ENCODE measurements at regions not wholly inside any gene's neighbourhood (a gene's known extent, or its start where the extent isn't known, plus 50 kb on each side); places are given as distances from the start of the nearest gene placed in this dataset.

DNA sequence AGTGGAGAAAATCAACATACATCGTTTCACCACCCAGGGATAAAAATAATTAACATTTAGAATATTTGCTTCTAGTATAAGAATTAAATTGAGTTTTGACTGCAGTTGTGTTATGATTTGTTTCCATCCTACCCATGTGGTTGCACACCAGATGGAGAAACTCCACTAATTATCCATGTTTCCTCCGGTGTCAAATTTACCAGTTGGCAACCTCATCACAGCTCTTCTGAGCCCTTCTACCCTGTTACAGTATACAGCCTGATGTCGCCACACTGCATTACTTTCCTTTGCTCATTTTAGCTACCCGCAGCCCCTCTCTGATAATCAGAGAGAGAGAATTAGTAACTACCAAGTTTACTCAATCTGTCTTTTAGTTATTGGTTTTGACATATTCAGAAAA is 411.2 kb downstream of the DTHD1 start:
- no peak for DNase-seq
- ATAC-seq: no peak
- Histone ChIP-seq H3K4me1 (no peaks in the 10 kb centered on the region), H3K9me3 (no peaks in the 10 kb centered on the region), H3K27me3 (ENCODE audit: low read depth) (no peaks in the 10 kb centered on the region), H3K4me3 (no peak overlapping the region), H3K36me3 (no peaks in the 10 kb centered on the region), H3K27ac (no peak overlapping the region)
- intact Hi-C loops (cut with DNase I): no loop called here
- TF ChIP-seq, protein P1, sequence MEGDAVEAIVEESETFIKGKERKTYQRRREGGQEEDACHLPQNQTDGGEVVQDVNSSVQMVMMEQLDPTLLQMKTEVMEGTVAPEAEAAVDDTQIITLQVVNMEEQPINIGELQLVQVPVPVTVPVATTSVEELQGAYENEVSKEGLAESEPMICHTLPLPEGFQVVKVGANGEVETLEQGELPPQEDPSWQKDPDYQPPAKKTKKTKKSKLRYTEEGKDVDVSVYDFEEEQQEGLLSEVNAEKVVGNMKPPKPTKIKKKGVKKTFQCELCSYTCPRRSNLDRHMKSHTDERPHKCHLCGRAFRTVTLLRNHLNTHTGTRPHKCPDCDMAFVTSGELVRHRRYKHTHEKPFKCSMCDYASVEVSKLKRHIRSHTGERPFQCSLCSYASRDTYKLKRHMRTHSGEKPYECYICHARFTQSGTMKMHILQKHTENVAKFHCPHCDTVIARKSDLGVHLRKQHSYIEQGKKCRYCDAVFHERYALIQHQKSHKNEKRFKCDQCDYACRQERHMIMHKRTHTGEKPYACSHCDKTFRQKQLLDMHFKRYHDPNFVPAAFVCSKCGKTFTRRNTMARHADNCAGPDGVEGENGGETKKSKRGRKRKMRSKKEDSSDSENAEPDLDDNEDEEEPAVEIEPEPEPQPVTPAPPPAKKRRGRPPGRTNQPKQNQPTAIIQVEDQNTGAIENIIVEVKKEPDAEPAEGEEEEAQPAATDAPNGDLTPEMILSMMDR (IDR thresholded peaks at IDR 0.05): no peak

DNA sequence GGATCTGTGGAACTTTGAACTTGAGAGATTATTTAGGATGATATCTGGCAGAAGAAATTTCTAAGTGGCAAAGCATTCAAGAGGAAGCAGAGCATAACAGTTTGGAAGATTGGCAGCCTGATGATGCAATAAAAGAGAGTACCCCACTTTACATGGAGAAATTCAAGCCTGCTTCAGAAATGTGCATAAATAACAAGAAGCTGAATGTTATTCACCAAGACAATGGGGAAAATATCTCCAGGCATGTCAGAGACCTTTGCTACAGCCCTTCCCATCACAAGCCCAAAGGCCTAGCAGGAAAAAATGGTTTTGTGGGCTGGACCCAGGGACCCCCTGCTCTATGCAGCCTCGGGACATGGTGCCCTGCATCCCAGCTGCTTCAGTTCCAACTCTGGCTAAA is 420.8 kb downstream of the DTHD1 start:
- H3K9me3 ChIP-seq: no peaks in the 10 kb centered on the region

DNA sequence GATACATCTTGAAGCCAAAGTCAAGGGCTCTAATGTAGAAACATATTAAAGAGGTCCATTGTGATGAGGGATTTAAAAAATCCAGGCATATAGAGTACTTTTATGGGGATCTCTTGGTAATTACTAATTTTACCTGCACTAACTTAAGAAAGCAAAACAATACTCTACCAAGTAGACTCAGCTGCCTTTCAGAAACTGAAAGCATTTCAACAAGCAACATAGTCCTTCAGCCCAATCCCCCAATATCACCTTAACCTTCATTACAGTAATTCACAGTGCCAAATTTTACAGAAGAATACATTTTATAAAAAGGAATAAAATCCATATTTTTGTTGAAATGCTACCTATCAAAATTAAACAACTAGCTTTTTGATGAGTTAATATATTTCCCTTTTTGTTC is 422.9 kb downstream of the DTHD1 start:
- TF ChIP-seq, protein P1 (IDR thresholded peaks at IDR 0.05): no peak
- Histone ChIP-seq H3K27ac (no peak overlapping the region), H3K4me3 (no peak overlapping the region)

More for the DNA sequence above, 420.8 kb downstream of the DTHD1 start:
- ATAC-seq (no peak), DNase-seq (no peak)
- TF ChIP-seq, protein P1 (IDR thresholded peaks at IDR 0.05): no peak
- Histone ChIP-seq H3K4me3 (no peak overlapping the region), H3K36me3 (no peaks in the 10 kb centered on the region), H3K27me3 (ENCODE audit: low read depth) (no peaks in the 10 kb centered on the region), H3K4me1 (no peaks in the 10 kb centered on the region), H3K27ac (no peak overlapping the region)
- intact Hi-C loops (cut with DNase I): no loop called here

DNA sequence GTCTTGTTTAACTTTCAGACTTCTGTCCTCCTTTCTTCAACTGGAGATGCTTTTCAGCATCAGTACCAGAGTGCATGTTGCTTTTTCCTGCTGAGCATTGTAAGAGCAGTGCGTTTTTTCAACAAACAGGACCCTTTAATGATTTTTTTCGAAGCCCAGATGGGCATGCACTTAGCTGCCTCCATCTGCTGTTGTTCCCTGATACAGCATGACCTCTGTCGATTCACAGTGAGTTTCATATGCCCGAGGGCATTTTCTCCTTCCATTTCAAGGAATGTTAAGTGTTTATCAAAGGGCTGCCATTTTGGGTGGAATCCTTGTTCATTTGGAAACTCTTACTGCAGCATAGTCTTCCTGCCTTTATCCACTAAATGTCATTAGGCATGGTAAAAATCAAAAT is 428.6 kb downstream of the DTHD1 start:
- DNase-seq (no peak), ATAC-seq (no peak)
- no peaks in the 10 kb centered on the region for H3K9me3 ChIP-seq
- no peak overlapping the region for H3K27ac ChIP-seq
- H3K4me1 ChIP-seq: no peaks in the 10 kb centered on the region
- H3K27me3 ChIP-seq (ENCODE audit: low read depth): no peaks in the 10 kb centered on the region
- TF ChIP-seq, protein P1 (IDR thresholded peaks at IDR 0.05): no peak
- intact Hi-C loops (cut with DNase I): no loop called here
- H3K4me3 ChIP-seq: no peak overlapping the region
- no peaks in the 10 kb centered on the region for H3K36me3 ChIP-seq

More for the DNA sequence above, 422.9 kb downstream of the DTHD1 start:
- Histone ChIP-seq H3K36me3 (no peaks in the 10 kb centered on the region), H3K4me1 (no peaks in the 10 kb centered on the region), H3K9me3 (no peaks in the 10 kb centered on the region), H3K27me3 (ENCODE audit: low read depth) (no peaks in the 10 kb centered on the region)
- intact Hi-C loops (cut with DNase I): no loop called here
- DNase-seq (no peak), ATAC-seq (no peak)

DNA sequence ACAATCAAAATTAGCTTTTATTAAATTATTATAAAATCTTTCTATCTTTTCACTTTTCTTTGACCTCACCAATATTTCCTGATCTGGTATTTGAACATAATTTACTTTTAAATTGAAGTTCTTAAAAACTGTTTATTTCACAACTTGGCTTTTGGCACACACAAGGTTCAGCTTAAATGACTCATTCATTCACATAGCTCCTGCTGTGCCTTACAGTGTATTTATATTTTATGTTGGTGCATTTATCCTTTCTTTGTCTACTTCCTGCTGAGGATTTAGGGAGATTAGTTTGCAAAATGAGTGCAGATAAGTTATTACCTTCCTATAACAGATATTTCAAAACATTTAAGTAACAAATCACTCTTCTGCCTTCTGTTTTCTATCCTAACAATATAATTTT is 430.6 kb downstream of the DTHD1 start:
- no peaks in the 10 kb centered on the region for H3K27me3 ChIP-seq (ENCODE audit: low read depth)
- no peaks in the 10 kb centered on the region for H3K4me1 ChIP-seq
- no peaks in the 10 kb centered on the region for H3K9me3 ChIP-seq
- no peak overlapping the region for H3K27ac ChIP-seq
- DNase-seq (no peak), ATAC-seq (no peak)
- H3K36me3 ChIP-seq: no peaks in the 10 kb centered on the region
- H3K4me3 ChIP-seq: no peak overlapping the region
- intact Hi-C loops (cut with DNase I): no loop called here
- TF ChIP-seq, protein P1 (IDR thresholded peaks at IDR 0.05): no peak

DNA sequence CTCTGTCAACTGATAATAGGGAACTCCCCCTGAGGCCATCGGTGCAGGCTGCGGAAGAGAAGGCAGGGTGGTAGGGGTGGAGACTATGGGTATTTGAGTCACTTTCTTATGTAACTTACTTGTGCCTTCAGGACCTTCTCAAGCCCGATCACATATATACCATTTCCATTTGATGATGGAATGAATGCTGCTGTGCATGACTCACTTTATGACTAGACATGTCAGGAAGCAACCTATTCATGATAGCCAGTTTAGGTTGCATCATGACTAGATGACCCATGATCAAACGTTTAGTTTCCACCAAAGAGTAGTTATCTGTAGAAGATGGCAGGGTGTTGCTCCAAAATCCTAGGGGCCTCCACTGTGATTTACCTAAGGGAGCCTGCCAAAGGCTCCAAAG is 435.5 kb downstream of the DTHD1 start:
- no peak for ATAC-seq
- intact Hi-C loops (cut with DNase I): no loop called here
- no peak for DNase-seq
- Histone ChIP-seq H3K36me3 (no peaks in the 10 kb centered on the region), H3K4me1 (no peaks in the 10 kb centered on the region), H3K4me3 (no peak overlapping the region), H3K27ac (no peak overlapping the region), H3K27me3 (ENCODE audit: low read depth) (no peaks in the 10 kb centered on the region), H3K9me3 (no peaks in the 10 kb centered on the region)
- TF ChIP-seq, protein P1 (IDR thresholded peaks at IDR 0.05): no peak

Measured in lower lobe of right lung (tissue), 2 donors.